ENCODE measurements at regions not wholly inside any gene's neighbourhood (a gene's known extent, or its start where the extent isn't known, plus 50 kb on each side); places are given as distances from the start of the nearest gene placed in this dataset.

DNA sequence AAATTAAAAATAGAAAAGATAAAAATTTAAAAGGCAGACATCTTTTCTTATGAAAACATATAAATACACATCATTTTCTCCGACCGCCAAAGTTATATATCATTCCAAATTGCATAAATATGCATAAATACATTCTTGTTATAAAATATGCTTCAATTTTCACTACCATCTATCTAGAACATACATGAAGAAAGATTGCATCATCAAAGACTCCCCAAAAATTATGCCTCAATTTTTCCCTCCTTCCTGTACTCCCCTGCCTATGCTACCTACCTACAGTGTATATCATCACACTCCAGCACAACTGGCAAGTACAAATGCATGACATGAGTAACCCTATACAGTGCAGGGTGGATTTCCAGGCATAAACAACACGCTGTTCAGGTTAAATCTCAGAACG lies 49.9 kb upstream of the TENT5A start:
- no peak for DNase-seq
- intact Hi-C loops (cut with DNase I): no loop called here
